NCI-H1105 (cell line): ENCODE measurements at regions not wholly inside any gene's neighbourhood (a gene's known extent, or its start where the extent isn't known, plus 50 kb on each side); places are given as distances from the start of the nearest gene placed in this dataset.

ENCODE experiments used
- DNase-seq: peaks from one replicate; lab custom pipeline; 2025; lab: John Stamatoyannopoulos, UW

- DNase-seq: no peak
Measured at GRCh38 chr5:88967633-88968585, 84.9 kb upstream of the MEF2C start.

DNA sequence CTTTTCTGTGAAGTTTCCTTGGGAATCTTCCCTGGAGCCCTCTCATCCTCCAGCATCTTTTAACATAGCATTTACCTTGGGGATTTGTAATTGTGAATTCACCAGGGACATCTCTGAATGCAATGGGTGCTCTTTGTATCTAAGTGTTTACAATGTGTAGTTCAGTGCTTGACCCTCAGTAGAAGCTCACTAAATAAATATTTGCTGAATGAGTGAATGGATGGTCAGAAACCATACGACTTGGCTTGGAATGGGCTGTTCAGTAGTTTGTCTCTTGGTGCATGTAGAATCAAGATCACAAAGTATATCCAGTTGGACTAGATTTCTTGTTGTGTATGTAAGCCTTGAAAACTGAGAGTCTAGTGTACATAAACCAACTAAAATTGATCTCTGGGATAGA is 81.8 kb upstream of the MEF2C start:
- DNase-seq: no peak

- no peak for DNase-seq
Measured at GRCh38 chr5:88957013-88957412, 74.0 kb upstream of the MEF2C start.

GRCh38 chr5:88956416-88956815 is 73.4 kb upstream of the MEF2C start:
- DNase-seq: no peak

GRCh38 chr5:88955403-88955802 is 72.4 kb upstream of the MEF2C start:
- no peak for DNase-seq

DNA sequence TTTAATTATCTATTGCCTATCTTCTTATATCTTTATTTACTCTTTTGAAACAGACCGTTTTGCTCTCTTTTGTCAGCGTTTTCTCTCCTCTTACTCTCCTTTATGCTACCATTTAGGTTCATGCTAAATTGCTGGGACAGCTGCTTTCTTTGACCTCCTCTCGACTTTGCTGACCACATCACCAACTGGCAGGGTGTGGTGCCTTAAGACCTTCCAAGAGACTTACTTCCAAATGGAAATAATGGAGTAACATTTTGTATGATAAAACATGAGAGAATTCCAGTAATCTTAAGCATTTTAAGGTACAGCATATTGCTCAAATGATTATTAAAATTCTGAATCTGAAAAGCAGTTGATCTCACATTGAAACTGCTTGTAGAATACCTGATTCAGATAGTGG is 71.5 kb upstream of the MEF2C start:
- no peak for DNase-seq

- DNase-seq: no peak
Measured at GRCh38 chr5:88952996-88953643, 70.1 kb upstream of the MEF2C start.

DNA sequence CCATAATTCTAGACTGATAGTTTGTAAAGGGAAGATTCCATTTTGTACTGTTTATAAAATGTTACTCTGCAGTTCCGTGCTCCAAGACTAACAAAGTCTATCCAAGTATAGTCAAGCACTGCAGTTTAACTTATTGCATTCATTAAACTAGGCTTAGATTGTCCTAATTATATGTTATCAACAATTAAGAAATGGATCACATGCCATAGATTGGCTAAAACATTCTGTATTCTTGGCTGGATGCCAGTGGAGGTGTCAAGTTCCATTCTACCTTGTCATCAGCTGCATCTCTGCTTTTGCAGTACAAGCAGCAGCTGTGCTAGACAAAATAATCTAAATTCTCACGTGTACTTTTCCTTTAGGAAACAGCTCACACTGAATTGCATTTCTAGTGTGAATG is 69.4 kb upstream of the MEF2C start:
- peak; percentile 88 for DNase-seq

GRCh38 chr5:88951457-88951856 is 68.5 kb upstream of the MEF2C start:
- no peak for DNase-seq

DNA sequence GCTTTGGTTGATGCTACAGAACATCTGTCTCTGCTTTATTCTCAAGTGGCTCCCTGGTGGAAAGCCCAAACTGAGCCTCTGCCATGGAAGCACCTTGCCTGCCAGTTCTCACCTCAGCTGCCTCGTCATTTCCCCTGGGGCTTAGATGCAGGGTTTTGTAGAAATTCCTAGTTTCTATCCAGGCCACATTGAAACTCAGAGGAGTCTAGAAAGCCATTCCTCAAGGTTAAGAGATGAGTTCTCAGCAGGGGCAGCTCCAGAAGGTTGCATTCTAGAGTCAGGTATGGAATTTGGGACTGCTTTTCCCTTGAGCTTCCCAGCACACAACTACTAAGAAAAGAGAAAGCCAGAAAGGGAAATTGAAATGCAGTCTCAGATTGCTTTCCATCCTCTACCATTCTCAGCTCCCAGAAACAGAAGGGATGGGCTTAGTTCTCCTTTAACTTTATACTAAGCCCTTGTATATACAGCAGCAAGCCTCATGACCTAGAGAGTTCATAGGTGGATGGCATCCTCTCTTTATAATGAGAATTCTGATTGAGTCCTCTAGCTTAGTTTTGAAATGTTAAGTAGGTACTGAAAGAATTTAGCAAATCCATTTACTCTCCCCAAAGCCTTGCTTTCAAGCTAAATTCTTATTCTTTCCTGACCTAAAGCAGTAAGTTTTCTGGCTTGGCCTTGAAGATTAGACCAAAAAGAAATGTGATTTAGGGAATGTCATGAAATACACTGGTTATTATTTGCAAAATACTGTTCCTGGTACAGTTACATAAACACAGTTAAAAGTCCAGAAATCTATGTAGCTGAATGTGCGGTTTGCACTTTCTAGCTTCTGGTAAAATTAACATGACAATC is 66.0 kb upstream of the MEF2C start:
- DNase-seq: no peak

DNA sequence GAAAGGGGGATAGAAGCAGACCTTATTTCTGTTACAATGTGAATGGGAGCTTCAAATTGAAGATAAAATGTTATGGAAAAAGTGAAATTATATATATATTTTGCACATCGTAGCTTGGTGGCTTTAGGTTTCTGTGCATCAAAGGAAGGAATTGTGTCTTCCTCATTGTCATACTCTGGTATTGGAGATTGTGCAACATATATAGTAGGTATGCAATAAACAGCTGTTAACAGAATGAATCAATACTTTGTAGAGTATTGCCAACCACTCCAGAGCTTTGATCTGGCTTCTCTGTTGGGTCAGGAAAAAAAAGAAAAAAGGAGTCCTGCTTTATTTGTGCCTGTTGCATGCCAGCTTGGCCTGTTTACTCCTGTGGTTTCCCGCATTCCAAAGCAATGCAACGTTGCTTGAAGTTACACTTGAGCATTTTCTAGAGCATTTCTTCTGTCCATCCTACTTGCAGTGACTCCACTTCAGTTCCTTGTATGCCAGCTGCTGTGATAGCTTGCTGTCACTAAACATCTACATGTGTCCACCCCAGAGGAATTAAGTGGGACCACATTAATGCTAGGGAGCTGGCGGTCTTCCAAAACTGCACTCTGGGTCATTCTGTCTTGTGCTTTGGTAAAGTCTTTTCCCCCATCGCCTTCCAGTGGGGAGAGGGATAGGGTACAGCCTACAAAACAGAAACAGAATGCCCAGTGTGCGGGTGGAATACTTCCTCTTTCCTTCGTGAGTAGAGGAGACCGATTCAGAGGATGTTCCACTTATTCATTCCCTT is 62.0 kb upstream of the MEF2C start:
- no peak for DNase-seq

DNA sequence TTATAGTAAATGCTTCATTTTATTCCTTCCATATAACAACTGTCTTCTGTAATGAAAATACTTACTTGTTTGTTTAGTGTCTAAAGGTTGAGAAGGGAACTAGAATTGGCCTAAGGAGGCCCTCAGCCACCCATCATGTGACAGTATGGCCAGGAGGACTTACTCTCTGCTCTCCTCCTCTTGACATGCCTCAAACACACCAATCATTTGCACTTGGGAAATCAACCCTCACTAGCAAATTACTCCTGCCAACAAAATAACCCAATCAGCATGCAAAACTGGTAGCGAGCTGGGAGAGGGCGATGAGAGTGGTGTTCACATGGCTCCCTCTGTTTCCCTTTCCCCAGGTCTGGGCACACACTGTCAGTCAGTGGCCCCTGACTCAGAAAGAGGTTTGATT is 58.6 kb upstream of the MEF2C start:
- no peak for DNase-seq

GRCh38 chr5:88940713-88941112 is 57.7 kb upstream of the MEF2C start:
- DNase-seq: no peak

DNA sequence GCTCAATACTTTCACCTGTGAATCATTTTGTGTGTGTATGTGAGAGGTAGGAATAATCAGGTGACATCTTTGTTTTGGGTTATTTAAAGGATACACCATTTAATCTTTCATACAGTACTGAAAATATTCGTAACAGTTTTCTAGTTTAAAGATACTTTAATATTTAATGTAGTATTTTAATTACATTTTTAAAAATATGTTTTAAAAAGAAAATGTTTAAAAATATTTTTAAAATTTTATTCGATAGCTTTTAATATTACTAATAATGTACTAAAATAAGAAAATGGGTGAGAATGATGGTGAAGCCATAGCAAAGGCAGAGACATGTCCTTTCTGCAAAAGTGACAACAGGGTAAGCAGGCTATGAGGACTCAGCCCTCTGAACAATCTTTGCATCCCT is 56.3 kb upstream of the MEF2C start:
- no peak for DNase-seq

GRCh38 chr5:88938488-88938887 is 55.5 kb upstream of the MEF2C start:
- DNase-seq: no peak

DNA sequence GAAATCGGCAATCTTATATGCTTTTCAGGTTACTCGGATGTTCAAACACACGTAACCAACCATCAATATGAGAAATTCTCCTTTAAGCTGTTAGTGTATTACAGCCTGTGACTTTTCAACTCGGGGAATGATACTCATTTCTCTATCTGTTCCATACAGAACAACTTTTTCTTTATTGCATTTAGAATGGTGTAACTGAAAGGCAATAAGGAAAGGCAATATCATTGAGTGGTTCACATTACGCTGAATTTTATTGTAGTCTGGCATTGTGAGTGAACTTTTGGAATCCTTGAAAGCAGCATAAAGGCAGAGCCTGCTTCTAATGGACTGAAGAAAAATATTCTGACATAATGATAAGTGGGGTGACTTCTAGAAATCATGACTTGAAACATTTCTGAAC is 54.4 kb upstream of the MEF2C start:
- no peak for DNase-seq

DNA sequence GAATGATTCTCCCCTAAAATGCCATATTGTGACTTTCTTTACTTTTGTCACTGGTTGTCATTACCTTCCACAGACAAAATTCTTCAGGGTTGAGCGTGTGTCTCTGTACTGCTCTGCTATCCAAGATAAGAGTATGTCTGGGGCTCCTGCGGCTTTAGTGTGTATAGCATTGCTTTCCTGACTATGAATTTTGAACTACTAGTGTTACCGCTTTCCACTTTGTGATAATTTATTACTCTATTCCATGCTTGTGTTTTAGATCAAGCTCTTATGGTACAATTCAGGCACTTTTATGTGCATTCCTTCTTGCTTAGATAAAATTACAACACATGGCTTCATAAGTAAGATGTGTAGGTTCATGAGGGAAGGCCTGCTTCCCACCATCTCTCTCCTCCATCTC is 51.5 kb upstream of the MEF2C start:
- DNase-seq: no peak
